Pancreas (tissue), 10 donors: ENCODE measurements at regions not wholly inside any gene's neighbourhood (a gene's known extent, or its start where the extent isn't known, plus 50 kb on each side); places are given as distances from the start of the nearest gene placed in this dataset.

Experiments
- ATAC-seq, 4 donors: fragments of 200-7000 bp; cut with Tn5 transposase; one replicate each; pipeline versions ENCODE4 v1.8.0 to v1.9.1; 2020; ENCODE audit warnings: mild to moderate bottlenecking in 4 of 4, moderate library complexity in 4 of 4
- DNase-seq, 6 donors: peaks; one replicate each; pipeline ENCODE4 v3.0.0-alpha.2; 2020
- FAIRE-seq: peaks from 2 replicates; lab custom pipeline; 2012; peaks lifted over from hg19 to GRCh38; lab: Jason Lieb, UNC
- H3K27ac ChIP-seq, 4 donors: fragments of 200-600 bp; sonication (generic); 1 replicate in 3 of 4; 2 replicates in 1 of 4; pipeline versions ENCODE4 v1.5.0 to v1.8.0; 2020
- H3K27me3 ChIP-seq, 4 donors: fragments of 200-600 bp; one replicate each; pipeline ENCODE4 v1.8.0; 2021
- H3K36me3 ChIP-seq, 3 donors: fragments of 200-600 bp; sonication (generic) in 1 of 3; one replicate each; pipeline versions ENCODE4 v1.5.0 to v1.8.0; 2020 to 2021
- H3K4me1 ChIP-seq, 3 donors: fragments of 200-600 bp; one replicate each; pipeline ENCODE4 v1.8.0; 2021
- H3K4me3 ChIP-seq, 4 donors: fragments of 200-600 bp; sonication (generic) in 2 of 4; one replicate each; pipeline versions ENCODE4 v1.5.0 to v1.8.0; 2020 to 2021
- H3K9me3 ChIP-seq, 4 donors: fragments of 200-600 bp; one replicate each; pipeline ENCODE4 v1.8.0; 2021
- WGBS, 2 donors: extraction: QIAGEN DNeasy Blood & Tissue Kit; methylation state at CpG; one replicate each; pipeline ENCODE4 v1.1.7; 2013; 5-methylcytosine and 5-hydroxymethylcytosine counted together
- intact Hi-C, 3 donors: fragments of 100-400 bp; cut with DNase I; formaldehyde crosslinking; loops; one replicate each; pipeline versions ENCODE4 v1.11.1 to v1.14.2; 2022
- TF ChIP-seq, protein P1 (sequence below), 4 donors: fragments of 200-600 bp; sonication (generic) in 3 of 4; IDR thresholded peaks; one replicate each; pipeline versions ENCODE4 v1.5.0 to v1.8.0; 2021; ENCODE audit warnings: antibody characterized with exemption in 4 of 4
- donor health status: healthy with polysubstance abuse.
- donor health status: DM: no; HTN: no; CAD: no; lungs with moderate emphysema.
- donor health status: DM: no; HTN: no; CAD: no.
- donor health status: control.
- donor health status: control.
- donor health status: Bipolar disorder and iron deficiency.
- donor health status: DM: yes; HTN: yes; CAD: no.
- donor health status: DM: no; HTN: no; CAD: no.
- donor health status: DM: no; HTN: no; CAD: no.
- donor health status: DM: yes; HTN: yes; CAD: no.

DNA sequence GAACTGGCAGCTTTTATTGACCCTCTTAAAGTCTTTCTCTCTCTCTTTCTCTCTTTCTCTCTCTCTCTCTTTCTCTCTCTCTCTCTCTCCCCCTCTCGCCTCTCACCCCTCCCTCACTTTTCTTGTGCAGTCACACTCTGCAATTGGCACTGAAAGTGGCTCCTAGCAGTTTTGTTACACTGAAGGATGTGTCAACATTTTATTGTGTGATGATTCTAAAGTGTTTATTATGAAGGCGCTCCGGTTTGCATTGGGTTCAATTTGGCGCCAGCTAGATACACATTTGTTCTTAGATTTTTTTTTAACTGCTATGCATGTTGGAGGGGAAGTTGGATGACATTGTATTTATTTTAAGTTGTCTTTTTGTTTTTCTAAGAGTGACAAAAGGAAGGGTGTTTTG is 64.0 kb upstream of the CHRM3 start:
- H3K27ac ChIP-seq: no peak overlapping the region
- no peak for ATAC-seq
- FAIRE-seq: no peak
- H3K4me1 ChIP-seq: peaks cover 0 to 13% (median 0%) of the 10 kb centered on the region in 3 donors
- H3K9me3 ChIP-seq: no peaks in the 10 kb centered on the region
- WGBS, 2 donors: 87% methylated on average over 4 of the region's 4 CpGs
- intact Hi-C loops: no loop called here
- TF ChIP-seq, protein P1, sequence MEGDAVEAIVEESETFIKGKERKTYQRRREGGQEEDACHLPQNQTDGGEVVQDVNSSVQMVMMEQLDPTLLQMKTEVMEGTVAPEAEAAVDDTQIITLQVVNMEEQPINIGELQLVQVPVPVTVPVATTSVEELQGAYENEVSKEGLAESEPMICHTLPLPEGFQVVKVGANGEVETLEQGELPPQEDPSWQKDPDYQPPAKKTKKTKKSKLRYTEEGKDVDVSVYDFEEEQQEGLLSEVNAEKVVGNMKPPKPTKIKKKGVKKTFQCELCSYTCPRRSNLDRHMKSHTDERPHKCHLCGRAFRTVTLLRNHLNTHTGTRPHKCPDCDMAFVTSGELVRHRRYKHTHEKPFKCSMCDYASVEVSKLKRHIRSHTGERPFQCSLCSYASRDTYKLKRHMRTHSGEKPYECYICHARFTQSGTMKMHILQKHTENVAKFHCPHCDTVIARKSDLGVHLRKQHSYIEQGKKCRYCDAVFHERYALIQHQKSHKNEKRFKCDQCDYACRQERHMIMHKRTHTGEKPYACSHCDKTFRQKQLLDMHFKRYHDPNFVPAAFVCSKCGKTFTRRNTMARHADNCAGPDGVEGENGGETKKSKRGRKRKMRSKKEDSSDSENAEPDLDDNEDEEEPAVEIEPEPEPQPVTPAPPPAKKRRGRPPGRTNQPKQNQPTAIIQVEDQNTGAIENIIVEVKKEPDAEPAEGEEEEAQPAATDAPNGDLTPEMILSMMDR (IDR thresholded peaks at IDR 0.05): no peak
- DNase-seq: no peak
- no peaks in the 10 kb centered on the region for H3K36me3 ChIP-seq
- no peak overlapping the region for H3K4me3 ChIP-seq
- H3K27me3 ChIP-seq: no peaks in the 10 kb centered on the region

DNA sequence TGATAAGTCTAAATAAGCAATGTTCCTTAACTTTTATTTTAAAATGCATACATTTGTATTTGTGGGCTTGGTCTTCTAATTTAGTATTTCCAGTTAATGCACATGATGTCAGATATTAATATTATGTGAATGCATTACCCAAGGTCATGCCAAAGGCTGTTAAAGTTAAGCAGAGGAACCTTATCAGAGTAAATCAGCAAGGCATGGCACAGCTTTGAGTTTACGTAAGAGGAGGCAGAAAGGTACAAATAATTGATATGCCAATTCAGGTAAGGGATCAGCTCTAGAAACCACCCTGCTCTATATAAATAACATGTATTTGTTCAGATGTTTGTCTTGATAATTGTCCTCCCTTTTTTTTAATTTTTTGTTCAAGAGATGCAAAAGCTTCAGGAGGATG is 64.5 kb upstream of the CHRM3 start:
- H3K27ac ChIP-seq: no peak overlapping the region
- no peaks in the 10 kb centered on the region for H3K9me3 ChIP-seq
- FAIRE-seq: no peak
- intact Hi-C loops: no loop called here
- WGBS, 2 donors: 23 to 26% methylated on average over 1 of the region's 1 CpG
- TF ChIP-seq, protein P1 (IDR thresholded peaks at IDR 0.05): no peak
- H3K4me1 ChIP-seq: peaks cover 0 to 16% (median 0%) of the 10 kb centered on the region in 3 donors
- H3K4me3 ChIP-seq: no peak overlapping the region
- no peak for DNase-seq
- no peaks in the 10 kb centered on the region for H3K27me3 ChIP-seq
- peak in 3 of 4 donors; percentile 37 to 86 (median 70) for ATAC-seq
- no peaks in the 10 kb centered on the region for H3K36me3 ChIP-seq

DNA sequence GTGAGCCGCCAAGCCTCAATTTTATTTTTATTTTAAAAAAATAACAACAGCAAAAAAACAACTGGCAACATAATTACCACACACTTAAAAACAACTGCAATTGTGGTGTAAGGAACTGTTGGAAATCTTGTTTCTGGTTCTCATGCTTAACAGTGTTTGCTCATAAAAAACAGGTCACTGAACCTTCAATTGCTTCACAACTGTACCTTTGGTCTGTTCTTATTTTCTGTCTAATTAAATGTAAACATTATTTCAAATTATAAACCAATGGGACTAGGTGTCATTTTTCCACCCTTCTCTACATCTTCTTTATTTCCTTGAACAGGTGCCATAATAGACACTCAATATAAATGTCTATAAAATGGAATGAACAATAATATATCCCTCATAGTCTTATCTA is 68.4 kb upstream of the CHRM3 start:
- intact Hi-C loops: no loop called here
- H3K4me3 ChIP-seq: no peak overlapping the region
- ATAC-seq: no peak

DNA sequence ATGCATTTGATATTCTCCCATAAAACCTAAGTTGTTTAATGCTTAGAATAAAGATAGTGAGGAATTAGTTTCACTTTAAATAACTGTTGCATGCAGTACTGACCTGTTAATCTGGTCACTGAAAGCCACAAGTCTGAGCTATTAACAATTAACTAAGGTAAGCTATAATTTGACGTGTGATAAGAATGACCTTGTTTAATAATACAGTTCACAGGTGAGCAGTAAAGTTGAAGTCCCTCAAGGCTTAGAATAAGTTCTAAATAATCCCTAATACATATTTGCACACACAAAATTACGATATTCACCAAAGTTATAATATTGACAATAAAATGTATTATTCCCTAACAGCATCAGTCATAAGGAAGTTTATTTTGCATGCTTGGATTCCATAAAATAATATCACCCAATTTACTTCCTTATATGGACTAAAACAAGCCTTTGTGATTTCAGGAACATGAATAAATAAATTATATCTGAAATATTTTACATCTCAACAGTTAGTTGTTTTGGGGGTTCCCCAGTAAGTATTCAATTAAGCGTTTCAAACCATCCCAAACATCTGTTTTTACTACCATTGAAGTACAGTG is 70.6 kb upstream of the CHRM3 start:
- TF ChIP-seq, protein P1 (IDR thresholded peaks at IDR 0.05): no peak
- whole genome bisulfite sequencing, 2 donors: 8 to 14% methylated on average over 3 of the region's 3 CpGs
- H3K4me3 ChIP-seq: peak overlapping the region in 3 of 4 donors; percentile 2 to 45 (median 32)
- DNase-seq: no peak
- H3K27ac ChIP-seq: peak overlapping the region; percentile 9 to 87 (median 66)
- peaks cover 10 to 14% (median 14%) of the 10 kb centered on the region in 3 donors for H3K4me1 ChIP-seq
- H3K27me3 ChIP-seq: no peaks in the 10 kb centered on the region
- ATAC-seq: peak; percentile 91 to 96 (median 96)
- FAIRE-seq: peak; percentile 34
- no peaks in the 10 kb centered on the region for H3K36me3 ChIP-seq
- H3K9me3 ChIP-seq: no peaks in the 10 kb centered on the region
- intact Hi-C loops: no loop called here

More for the DNA sequence above, 68.4 kb upstream of the CHRM3 start:
- H3K4me1 ChIP-seq: peaks cover 10 to 27% (median 14%) of the 10 kb centered on the region in 3 donors
- H3K27me3 ChIP-seq: no peaks in the 10 kb centered on the region
- WGBS, 2 donors: 96 to 98% methylated on average over 1 of the region's 1 CpG
- no peak overlapping the region for H3K27ac ChIP-seq
- TF ChIP-seq, protein P1 (IDR thresholded peaks at IDR 0.05): no peak
- no peak for DNase-seq
- H3K36me3 ChIP-seq: no peaks in the 10 kb centered on the region
- no peak for FAIRE-seq
- no peaks in the 10 kb centered on the region for H3K9me3 ChIP-seq

DNA sequence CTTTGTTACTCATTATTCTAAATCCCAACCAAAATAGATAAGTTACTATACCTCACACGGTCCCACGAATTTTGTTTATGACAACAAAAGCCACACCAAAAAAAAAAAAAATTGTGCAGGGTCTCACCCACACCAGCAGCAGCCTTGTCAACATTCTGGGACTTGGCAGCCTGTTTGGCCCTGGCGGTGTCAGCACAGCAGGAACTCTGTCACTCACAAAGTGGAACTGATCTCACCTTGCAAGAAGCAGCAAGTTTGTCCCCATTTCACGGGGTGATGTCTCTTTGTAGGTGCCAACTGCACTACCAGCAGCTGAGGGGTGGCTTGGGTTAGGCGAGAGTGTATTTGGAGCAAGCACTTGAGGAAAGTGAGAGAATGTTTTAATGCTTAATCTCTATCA is 75.0 kb upstream of the CHRM3 start:
- TF ChIP-seq, protein P1 (IDR thresholded peaks at IDR 0.05): no peak
- Histone ChIP-seq H3K4me1 (peaks cover 5 to 10% (median 8%) of the 10 kb centered on the region in 3 donors), H3K27ac (no peak overlapping the region), H3K4me3 (no peak overlapping the region), H3K36me3 (no peaks in the 10 kb centered on the region), H3K27me3 (no peaks in the 10 kb centered on the region), H3K9me3 (no peaks in the 10 kb centered on the region)
- intact Hi-C loops: no loop called here
- no peak for FAIRE-seq
- 34% methylated on average over 5 of the region's 5 CpGs for WGBS, 2 donors
- DNase-seq: peak in 3 of 6 donors; percentile 15 to 52 (median 26)
- ATAC-seq: peak in 2 of 4 donors; percentile 31 to 44
